Testis (tissue), 2 donors: ENCODE measurements at regions not wholly inside any gene's neighbourhood (a gene's known extent, or its start where the extent isn't known, plus 50 kb on each side); places are given as distances from the start of the nearest gene placed in this dataset.

Experiments
- DNase-seq: peaks from one replicate; pipeline ENCODE4 v3.0.0-alpha.2; 2019
- H3K27ac ChIP-seq, 2 donors: fragments of 200-600 bp; sonication (generic); one replicate each; pipeline ENCODE4 v1.5.1; 2019
- H3K27me3 ChIP-seq: fragments of 200-600 bp; sonication (generic); one replicate; pipeline ENCODE4 v1.5.1; 2019
- H3K36me3 ChIP-seq: fragments of 200-600 bp; sonication (generic); one replicate; pipeline ENCODE4 v1.5.1; 2017; ENCODE audit warnings: low read depth; ENCODE audit errors: missing control alignments
- H3K4me1 ChIP-seq: fragments of 200-600 bp; sonication (generic); one replicate; pipeline ENCODE4 v1.5.1; 2019
- H3K4me3 ChIP-seq, 2 donors: fragments of 200-600 bp; sonication (generic); one replicate each; pipeline ENCODE4 v1.5.1; 2017 to 2019
- H3K9me3 ChIP-seq: fragments of 200-600 bp; sonication (generic); one replicate; pipeline ENCODE4 v1.5.1; 2017
- CTCF ChIP-seq, 3 experiments: fragments of 450-650 bp in 2 of 3; fragments of 200-600 bp in 1 of 3; sonication (generic) in 1 of 3; IDR thresholded peaks; one replicate each; pipeline ENCODE4 v1.5.1; 2016 to 2019; ENCODE audit warnings: antibody characterized with exemption in 3 of 3, mild to moderate bottlenecking in 2 of 3, moderate library complexity in 1 of 3
- POLR2A ChIP-seq: fragments of 450-650 bp; IDR thresholded peaks from one replicate; pipeline ENCODE4 v1.6.1; 2017; ENCODE audit warnings: antibody characterized with exemption, mild to moderate bottlenecking, moderate library complexity
- WGBS, 2 donors: methylation state at CpG; one replicate each; pipeline ENCODE4 v1.1.5; 2018; 5-methylcytosine and 5-hydroxymethylcytosine counted together
- intact Hi-C: fragments of 100-400 bp; cut with DNase I; formaldehyde crosslinking; loops from one replicate; pipeline ENCODE4 v1.15.1; 2023; ENCODE audit warnings: low total_unique reads

- no peaks in the 10 kb centered on the region for H3K9me3 ChIP-seq
- no peak overlapping the region for H3K4me3 ChIP-seq
- H3K4me1 ChIP-seq: no peaks in the 10 kb centered on the region
- no peak overlapping the region for H3K27ac ChIP-seq
- no peaks in the 10 kb centered on the region for H3K27me3 ChIP-seq
- no peaks in the 10 kb centered on the region for H3K36me3 ChIP-seq
- 77 to 87% methylated on average over 2 of the region's 2 CpGs for WGBS, 2 donors
- intact Hi-C loops: no loop called here
- DNase-seq: no peak
- no peak for TF ChIP-seq POLR2A
- TF ChIP-seq CTCF (IDR thresholded peaks at IDR 0.05): no peak
These were observed 77.5 kb upstream of the CADM2 start for GRCh38 chr3:84881288-84881687.

- Histone ChIP-seq H3K9me3 (no peaks in the 10 kb centered on the region), H3K4me3 (no peak overlapping the region), H3K27ac (no peak overlapping the region), H3K4me1 (no peaks in the 10 kb centered on the region), H3K27me3 (no peaks in the 10 kb centered on the region), H3K36me3 (no peaks in the 10 kb centered on the region)
- intact Hi-C loops: no loop called here
- DNase-seq: no peak
- WGBS, 2 donors: 85 to 89% methylated on average over 14 of the region's 14 CpGs
- TF ChIP-seq POLR2A (no peak), CTCF (IDR thresholded peaks at IDR 0.05) (no peak)
These were observed 73.4 kb upstream of the CADM2 start for GRCh38 chr3:84885199-84885882.

GRCh38 chr3:84891851-84892250 is 66.9 kb upstream of the CADM2 start:
- intact Hi-C loops: no loop called here
- Histone ChIP-seq H3K27me3 (no peaks in the 10 kb centered on the region), H3K4me1 (no peaks in the 10 kb centered on the region), H3K36me3 (no peaks in the 10 kb centered on the region), H3K4me3 (no peak overlapping the region), H3K27ac (no peak overlapping the region), H3K9me3 (no peaks in the 10 kb centered on the region)
- DNase-seq: no peak
- WGBS, 2 donors: 87 to 88% methylated on average over 1 of the region's 1 CpG
- TF ChIP-seq POLR2A (no peak), CTCF (IDR thresholded peaks at IDR 0.05) (no peak)

- Histone ChIP-seq H3K4me1 (no peaks in the 10 kb centered on the region), H3K9me3 (no peaks in the 10 kb centered on the region), H3K4me3 (no peak overlapping the region), H3K27ac (no peak overlapping the region), H3K36me3 (no peaks in the 10 kb centered on the region), H3K27me3 (no peaks in the 10 kb centered on the region)
- DNase-seq: no peak
- TF ChIP-seq POLR2A (no peak), CTCF (IDR thresholded peaks at IDR 0.05) (no peak)
- WGBS, 2 donors: 75 to 83% methylated on average over 3 of the region's 3 CpGs
- intact Hi-C loops: no loop called here
These were observed 65.6 kb upstream of the CADM2 start for GRCh38 chr3:84893211-84893610.

- H3K36me3 ChIP-seq: no peaks in the 10 kb centered on the region
- no peaks in the 10 kb centered on the region for H3K4me1 ChIP-seq
- no peak for DNase-seq
- no peak for TF ChIP-seq POLR2A
- no peak for TF ChIP-seq CTCF (IDR thresholded peaks at IDR 0.05)
- H3K9me3 ChIP-seq: no peaks in the 10 kb centered on the region
- intact Hi-C loops: no loop called here
- no peak overlapping the region for H3K27ac ChIP-seq
- no peaks in the 10 kb centered on the region for H3K27me3 ChIP-seq
- H3K4me3 ChIP-seq: no peak overlapping the region
These were observed 54.6 kb upstream of the CADM2 start for GRCh38 chr3:84904212-84904611.
